ENCODE measurements at regions not wholly inside any gene's neighbourhood (a gene's known extent, or its start where the extent isn't known, plus 50 kb on each side); places are given as distances from the start of the nearest gene placed in this dataset.
"Not testable (repeated sequence)": the region's sequence is repeated elsewhere in the genome, so short reads cannot be mapped to it uniquely, and the experiment has no call there.

GRCh38 chr4:154983714-154984113 lies 202.6 kb downstream of the RBM46 start:
- no peak for FAIRE-seq

- FAIRE-seq: no peak
Measured at GRCh38 chr4:154984148-154984547, 203.1 kb downstream of the RBM46 start.

- FAIRE-seq: no peak
Measured at GRCh38 chr4:154984616-154985015, 203.5 kb downstream of the RBM46 start.

GRCh38 chr4:154985673-154986072 lies 204.6 kb downstream of the RBM46 start:
- FAIRE-seq: no peak

GRCh38 chr4:154988511-154988910 lies 207.4 kb downstream of the RBM46 start:
- FAIRE-seq: no peak

GRCh38 chr4:154989511-154989910 lies 208.4 kb downstream of the RBM46 start:
- no peak for FAIRE-seq

GRCh38 chr4:154997866-154998265 lies 210.6 kb upstream of the NPY2R start:
- not testable (repeated sequence) for FAIRE-seq

- no peak for FAIRE-seq
Measured at GRCh38 chr4:154998284-154998683, 210.2 kb upstream of the NPY2R start.

- FAIRE-seq: no peak
Measured at GRCh38 chr4:154998773-154999172, 209.7 kb upstream of the NPY2R start.

GRCh38 chr4:154999950-155000578 lies 208.4 kb upstream of the NPY2R start:
- FAIRE-seq: no peak

- no peak for FAIRE-seq
Measured at GRCh38 chr4:155001251-155001650, 207.2 kb upstream of the NPY2R start.

GRCh38 chr4:155005395-155006090 lies 202.9 kb upstream of the NPY2R start:
- no peak for FAIRE-seq

GRCh38 chr4:155007660-155008176 lies 200.7 kb upstream of the NPY2R start:
- FAIRE-seq: no peak

GRCh38 chr4:155008389-155008788 lies 200.0 kb upstream of the NPY2R start:
- FAIRE-seq: no peak

- no peak for FAIRE-seq
Measured at GRCh38 chr4:155009288-155009687, 199.1 kb upstream of the NPY2R start.

GRCh38 chr4:155010376-155010775 lies 198.1 kb upstream of the NPY2R start:
- FAIRE-seq: no peak

GRCh38 chr4:155011163-155011780 lies 197.2 kb upstream of the NPY2R start:
- no peak for FAIRE-seq

GRCh38 chr4:155012469-155012868 lies 196.0 kb upstream of the NPY2R start:
- no peak for FAIRE-seq

GRCh38 chr4:155017426-155017825 lies 191.0 kb upstream of the NPY2R start:
- no peak for FAIRE-seq

- FAIRE-seq: no peak
Measured at GRCh38 chr4:155025762-155026457, 182.5 kb upstream of the NPY2R start.

- no peak for FAIRE-seq
Measured at GRCh38 chr4:155026715-155027114, 181.7 kb upstream of the NPY2R start.

GRCh38 chr4:155032521-155033229 lies 175.8 kb upstream of the NPY2R start:
- no peak for FAIRE-seq

- FAIRE-seq: no peak
Measured at GRCh38 chr4:155033604-155034003, 174.8 kb upstream of the NPY2R start.
